ENCODE measurements at regions not wholly inside any gene's neighbourhood (a gene's known extent, or its start where the extent isn't known, plus 50 kb on each side); places are given as distances from the start of the nearest gene placed in this dataset.

DNA sequence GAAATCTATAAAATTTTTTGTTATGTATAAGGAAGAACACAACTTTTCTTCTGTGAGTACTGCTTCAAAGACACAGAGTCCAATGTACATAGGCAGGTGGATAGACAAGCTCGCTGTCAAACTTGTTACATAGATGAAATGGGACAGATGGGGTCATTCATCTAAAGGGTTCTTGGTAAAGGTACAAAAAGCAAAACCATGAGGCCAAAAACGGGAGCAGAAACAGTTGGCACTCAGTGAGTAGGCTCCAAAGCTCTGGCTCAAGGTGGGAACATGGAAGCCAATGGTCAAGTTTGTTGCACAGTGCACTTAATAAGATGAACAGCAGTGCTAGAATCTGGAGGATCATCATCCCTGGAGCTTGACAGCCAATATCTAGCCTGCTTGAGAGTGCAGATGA lies 979.0 kb upstream of the EEF2KMT start:
- Histone ChIP-seq H3K4me3 (ENCODE audit: insufficient read depth, low read length, poor library complexity, severe bottlenecking) (no peak overlapping the region), H3K36me3 (ENCODE audit: low read length) (no peaks in the 10 kb centered on the region), H3K4me2 (ENCODE audit: low read depth, low read length, poor library complexity, severe bottlenecking) (no peak overlapping the region), H3K9me2 (replicated peaks; ENCODE audit: insufficient read depth, low read length) (no peaks in the 10 kb centered on the region), H3K9ac (ENCODE audit: low read length) (no peak overlapping the region), H3K9me3 (ENCODE audit: insufficient read depth, low read length) (no peaks in the 10 kb centered on the region), H3K27ac (ENCODE audit: low read depth, low read length) (no peak overlapping the region), H3F3A (ENCODE audit: insufficient read depth) (no peaks in the 10 kb centered on the region), H2AFZ (ENCODE audit: low read depth, low read length, severe bottlenecking) (no peak overlapping the region), H3K79me2 (ENCODE audit: insufficient read depth, low read length) (no peaks in the 10 kb centered on the region), H4K20me1 (ENCODE audit: low read depth, low read length) (no peaks in the 10 kb centered on the region), H3K27me3 (ENCODE audit: low read length) (no peaks in the 10 kb centered on the region)
- no peak for TF ChIP-seq EZH2phosphoT487 (conservative IDR thresholded peaks at IDR 0.05; ENCODE audit: low read length)
- TF ChIP-seq, protein P1, sequence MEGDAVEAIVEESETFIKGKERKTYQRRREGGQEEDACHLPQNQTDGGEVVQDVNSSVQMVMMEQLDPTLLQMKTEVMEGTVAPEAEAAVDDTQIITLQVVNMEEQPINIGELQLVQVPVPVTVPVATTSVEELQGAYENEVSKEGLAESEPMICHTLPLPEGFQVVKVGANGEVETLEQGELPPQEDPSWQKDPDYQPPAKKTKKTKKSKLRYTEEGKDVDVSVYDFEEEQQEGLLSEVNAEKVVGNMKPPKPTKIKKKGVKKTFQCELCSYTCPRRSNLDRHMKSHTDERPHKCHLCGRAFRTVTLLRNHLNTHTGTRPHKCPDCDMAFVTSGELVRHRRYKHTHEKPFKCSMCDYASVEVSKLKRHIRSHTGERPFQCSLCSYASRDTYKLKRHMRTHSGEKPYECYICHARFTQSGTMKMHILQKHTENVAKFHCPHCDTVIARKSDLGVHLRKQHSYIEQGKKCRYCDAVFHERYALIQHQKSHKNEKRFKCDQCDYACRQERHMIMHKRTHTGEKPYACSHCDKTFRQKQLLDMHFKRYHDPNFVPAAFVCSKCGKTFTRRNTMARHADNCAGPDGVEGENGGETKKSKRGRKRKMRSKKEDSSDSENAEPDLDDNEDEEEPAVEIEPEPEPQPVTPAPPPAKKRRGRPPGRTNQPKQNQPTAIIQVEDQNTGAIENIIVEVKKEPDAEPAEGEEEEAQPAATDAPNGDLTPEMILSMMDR (IDR thresholded peaks at IDR 0.05; ENCODE audit: insufficient read depth, low read length, poor library complexity, severe bottlenecking), result no peak

DNA sequence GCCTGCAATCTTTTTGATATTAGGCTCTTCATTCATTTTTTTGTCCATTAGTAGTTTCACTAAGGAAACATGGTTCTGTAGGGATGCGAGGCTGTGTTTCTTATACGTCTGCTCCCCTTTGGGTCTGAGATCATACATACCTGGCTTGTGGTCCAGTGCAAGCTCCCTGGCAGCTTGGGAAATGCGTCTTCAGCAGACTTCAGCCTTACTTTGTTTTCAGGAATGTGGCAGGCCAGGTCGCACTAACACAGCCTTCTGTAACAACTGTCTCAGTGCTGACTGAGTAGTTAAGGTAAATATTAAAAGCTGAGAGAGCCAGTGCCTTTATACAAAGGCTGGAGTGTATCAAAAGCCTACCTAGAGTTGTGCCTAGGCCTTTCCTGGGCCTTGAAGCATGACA lies 970.5 kb upstream of the EEF2KMT start:
- Histone ChIP-seq H3K9me2 (replicated peaks; ENCODE audit: insufficient read depth, low read length) (no peaks in the 10 kb centered on the region), H3K4me3 (ENCODE audit: insufficient read depth, low read length, poor library complexity, severe bottlenecking) (no peak overlapping the region), H4K20me1 (ENCODE audit: low read depth, low read length) (no peaks in the 10 kb centered on the region), H3F3A (ENCODE audit: insufficient read depth) (no peaks in the 10 kb centered on the region), H3K79me2 (ENCODE audit: insufficient read depth, low read length) (no peaks in the 10 kb centered on the region), H2AFZ (ENCODE audit: low read depth, low read length, severe bottlenecking) (no peak overlapping the region), H3K9ac (ENCODE audit: low read length) (no peak overlapping the region), H3K4me2 (ENCODE audit: low read depth, low read length, poor library complexity, severe bottlenecking) (no peak overlapping the region), H3K27me3 (ENCODE audit: low read length) (no peaks in the 10 kb centered on the region), H3K27ac (ENCODE audit: low read depth, low read length) (no peak overlapping the region), H3K9me3 (ENCODE audit: insufficient read depth, low read length) (no peaks in the 10 kb centered on the region), H3K36me3 (ENCODE audit: low read length) (no peaks in the 10 kb centered on the region)
- TF ChIP-seq EZH2phosphoT487 (conservative IDR thresholded peaks at IDR 0.05; ENCODE audit: low read length), result no peak
- TF ChIP-seq, protein P1 (IDR thresholded peaks at IDR 0.05; ENCODE audit: insufficient read depth, low read length, poor library complexity, severe bottlenecking), result no peak

DNA sequence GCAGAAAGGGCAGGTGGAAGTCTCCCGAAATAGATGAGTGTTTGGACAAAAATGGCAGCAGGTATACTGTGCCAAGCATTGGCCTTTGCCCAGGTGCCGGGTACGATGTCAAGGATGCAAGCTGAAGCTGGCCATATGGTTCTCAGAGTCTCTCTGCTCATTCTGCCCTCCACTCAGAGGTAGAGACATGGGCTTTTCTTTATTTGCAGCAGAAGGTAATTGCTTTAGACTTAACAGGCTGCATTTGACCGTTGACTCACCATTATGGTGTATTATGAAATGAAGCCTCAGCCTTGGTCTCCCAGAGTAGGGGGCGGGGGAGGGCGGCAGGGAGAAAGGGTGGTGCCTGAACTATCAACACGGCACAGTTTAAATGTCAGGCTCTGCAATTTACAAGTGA lies 969.1 kb upstream of the EEF2KMT start:
- no peaks in the 10 kb centered on the region for H3K27me3 ChIP-seq (ENCODE audit: low read length)
- H2AFZ ChIP-seq (ENCODE audit: low read depth, low read length, severe bottlenecking), result no peak overlapping the region
- no peaks in the 10 kb centered on the region for H3K9me3 ChIP-seq (ENCODE audit: insufficient read depth, low read length)
- no peaks in the 10 kb centered on the region for H3K36me3 ChIP-seq (ENCODE audit: low read length)
- H3K4me3 ChIP-seq (ENCODE audit: insufficient read depth, low read length, poor library complexity, severe bottlenecking), result no peak overlapping the region
- no peaks in the 10 kb centered on the region for H3K79me2 ChIP-seq (ENCODE audit: insufficient read depth, low read length)
- TF ChIP-seq EZH2phosphoT487 (conservative IDR thresholded peaks at IDR 0.05; ENCODE audit: low read length), result no peak
- TF ChIP-seq, protein P1 (IDR thresholded peaks at IDR 0.05; ENCODE audit: insufficient read depth, low read length, poor library complexity, severe bottlenecking), result no peak
- H3K9me2 ChIP-seq (replicated peaks; ENCODE audit: insufficient read depth, low read length), result no peaks in the 10 kb centered on the region
- no peak overlapping the region for H3K4me2 ChIP-seq (ENCODE audit: low read depth, low read length, poor library complexity, severe bottlenecking)
- no peak overlapping the region for H3K9ac ChIP-seq (ENCODE audit: low read length)
- no peaks in the 10 kb centered on the region for H3F3A ChIP-seq (ENCODE audit: insufficient read depth)
- H4K20me1 ChIP-seq (ENCODE audit: low read depth, low read length), result no peaks in the 10 kb centered on the region
- H3K27ac ChIP-seq (ENCODE audit: low read depth, low read length), result no peak overlapping the region

All from SU-DHL-6 (cell line).